K562 (cell line): ENCODE measurements at regions not wholly inside any gene's neighbourhood (a gene's known extent, or its start where the extent isn't known, plus 50 kb on each side); places are given as distances from the start of the nearest gene placed in this dataset.

ENCODE experiments used
- ASH1L ChIP-seq: fragments of 450-650 bp; IDR thresholded peaks from 2 replicates; pipeline ENCODE4 v1.6.1; 2018; ENCODE audit warnings: borderline replicate concordance, mild to moderate bottlenecking, low read depth; ENCODE audit not compliant: partially characterized antibody
- CLOCK ChIP-seq: fragments of 250-450 bp; sonication (Bioruptor Pico); IDR thresholded peaks from 2 replicates; pipeline ENCODE4 v1.4.0; 2020; ENCODE audit warnings: mild to moderate bottlenecking, moderate library complexity, borderline replicate concordance
- CREB3 ChIP-seq: fragments of 450-650 bp; conservative IDR thresholded peaks from 2 replicates; pipeline ENCODE4 v1.6.1; 2016; ENCODE audit warnings: missing genetic modification characterization, low read depth, mild to moderate bottlenecking, missing compliant biosample characterization, moderate library complexity
- CREB3L1 ChIP-seq: fragments of 450-650 bp; IDR thresholded peaks from 2 replicates; pipeline ENCODE4 v1.6.1; 2014; ENCODE audit warnings: low read depth, mild to moderate bottlenecking, moderate library complexity, borderline replicate concordance
- CXXC5 ChIP-seq: fragments of 250-450 bp; sonication (Bioruptor Pico); IDR thresholded peaks from 2 replicates; pipeline ENCODE4 v1.8.0; 2022; ENCODE audit warnings: inconsistent platforms, mild to moderate bottlenecking, moderate library complexity
- ELF1 ChIP-seq: fragments of 200-800 bp; sonication (Bioruptor generic); IDR thresholded peaks from 2 replicates; pipeline ENCODE4 v1.6.1; 2016; ENCODE audit warnings: missing genetic modification characterization, missing compliant biosample characterization
- KDM1A ChIP-seq, 2 experiments: fragments of 450-650 bp; IDR thresholded peaks; 2 replicates each; pipeline ENCODE4 v1.6.1; 2016; ENCODE audit warnings: mild to moderate bottlenecking in 2 of 2
- MCM2 ChIP-seq: fragments of 450-650 bp; IDR thresholded peaks from 2 replicates; pipeline ENCODE4 v1.6.1; 2017; ENCODE audit warnings: low read depth, mild to moderate bottlenecking
- NFIC ChIP-seq: fragments of 450-650 bp; IDR thresholded peaks from 2 replicates; pipeline ENCODE4 v1.6.1; 2017; ENCODE audit warnings: mild to moderate bottlenecking, inconsistent platforms
- POLR2H ChIP-seq: IDR thresholded peaks from 2 replicates; pipeline ENCODE4 v1.6.1; 2016; ENCODE audit warnings: missing genetic modification characterization, low read depth, mild to moderate bottlenecking, control low read depth, missing compliant biosample characterization, moderate library complexity
- RAD21 ChIP-seq, 2 experiments: fragments of 250-450 bp in 1 of 2; fragments of 450-650 bp in 1 of 2; sonication (Bioruptor Pico) in 1 of 2; formaldehyde crosslinking in 1 of 2; IDR thresholded peaks in 1 of 2; conservative IDR thresholded peaks in 1 of 2; 2 replicates each; pipeline versions ENCODE4 v1.4.0 to v1.8.0; 2020 to 2022; ENCODE audit warnings: mild to moderate bottlenecking in 2 of 2, moderate library complexity in 1 of 2
- USF2 ChIP-seq: sonication (generic); formaldehyde crosslinking; IDR thresholded peaks from 2 replicates; pipeline ENCODE4 v1.5.0; 2020; ENCODE audit warnings: missing genetic modification reagents
- YBX1 ChIP-seq: fragments of 450-650 bp; IDR thresholded peaks from 2 replicates; pipeline ENCODE4 v1.7.1; 2016; ENCODE audit warnings: mild to moderate bottlenecking
- ZHX1 ChIP-seq: fragments of 150-350 bp; conservative IDR thresholded peaks from 2 replicates; pipeline ENCODE4 v1.6.1; 2014; ENCODE audit warnings: low read length
- ZKSCAN8 ChIP-seq: fragments of 200-800 bp; sonication (Bioruptor generic); IDR thresholded peaks from 2 replicates; pipeline ENCODE4 v1.6.1; 2016; ENCODE audit warnings: missing genetic modification characterization, missing compliant biosample characterization
- ZNF232 ChIP-seq: sonication (generic); formaldehyde crosslinking; IDR thresholded peaks from 2 replicates; pipeline ENCODE4 v1.8.0; 2022; ENCODE audit warnings: mild to moderate bottlenecking, missing genetic modification reagents
- ZNF395 ChIP-seq: fragments of 200-800 bp; sonication (Bioruptor generic); IDR thresholded peaks from 2 replicates; pipeline ENCODE4 v1.6.1; 2017; ENCODE audit warnings: missing genetic modification characterization, missing compliant biosample characterization
- ZNF830 ChIP-seq: fragments of 250-450 bp; sonication (Bioruptor Pico); IDR thresholded peaks from 2 replicates; pipeline ENCODE4 v1.5.0; 2021; ENCODE audit warnings: mild to moderate bottlenecking

- TF ChIP-seq ASH1L (no peak), MCM2 (no peak), RAD21 (CRISPR knock-in tag; conservative IDR thresholded peaks at IDR 0.05 in 1 of 2, IDR thresholded peaks at IDR 0.05 in 1 of 2) (0 out of 4 replicates have a peak, but pooled peaks of 1 of the 2 experiments have one; percentile 38), ELF1 (tag) (no peak), YBX1 (no peak), ZNF395 (CRISPR knock-in tag) (no peak; the same call in 1 of the 2 replicates), CLOCK (CRISPR knock-in tag) (peak; percentile 78; the same call in 1 of the 2 replicates), USF2 (CRISPR knock-in tag) (no peak), ZKSCAN8 (CRISPR knock-in tag) (no peak), KDM1A (IDR thresholded peaks at IDR 0.05) (peak; percentile 61 to 62; a peak in 3 of 4 replicates), CXXC5 (CRISPR knock-in tag) (peak; percentile 68), ZNF830 (CRISPR knock-in tag) (no peak), ZNF232 (CRISPR knock-in tag) (no peak), NFIC (peak; percentile 53), POLR2H (no peak), CREB3 (tag) (no peak), CREB3L1 (no peak), ZHX1 (no peak)
Measured at GRCh38 chr6:51107769-51108203, 289.1 kb downstream of the TFAP2B start (continued).
